Vagina (tissue), 2 donors: ENCODE measurements at regions not wholly inside any gene's neighbourhood (a gene's known extent, or its start where the extent isn't known, plus 50 kb on each side); places are given as distances from the start of the nearest gene placed in this dataset.

Source experiments
- DNase-seq, 2 donors: peaks; one replicate each; pipeline ENCODE4 v3.0.0-alpha.2; 2017; ENCODE audit errors: extremely low spot score in 2 of 2
- H3K27ac ChIP-seq: fragments of 200-600 bp; sonication (generic); one replicate; pipeline ENCODE4 v1.5.1; 2019
- H3K27me3 ChIP-seq: fragments of 200-600 bp; sonication (generic); one replicate; pipeline ENCODE4 v1.5.1; 2019
- H3K36me3 ChIP-seq, 2 donors: fragments of 200-600 bp; sonication (generic); one replicate each; pipeline ENCODE4 v1.5.1; 2017 to 2019
- H3K4me1 ChIP-seq: fragments of 200-600 bp; sonication (generic); one replicate; pipeline ENCODE4 v1.5.1; 2019
- H3K4me3 ChIP-seq, 2 donors: fragments of 200-600 bp; sonication (generic); 1 replicate in 1 of 2; 2 replicates in 1 of 2; pipeline ENCODE4 v1.5.1; 2016 to 2019
- H3K9me3 ChIP-seq: fragments of 200-600 bp; sonication (generic); one replicate; pipeline ENCODE4 v1.5.1; 2019
- POLR2A ChIP-seq, 2 donors: fragments of 450-650 bp; IDR thresholded peaks; one replicate each; pipeline ENCODE4 v1.6.1; 2017; ENCODE audit warnings: antibody characterized with exemption in 2 of 2, mild to moderate bottlenecking in 2 of 2, moderate library complexity in 2 of 2
- POLR2AphosphoS5 ChIP-seq, 2 donors: sonication (generic); formaldehyde crosslinking; IDR thresholded peaks; one replicate each; pipeline ENCODE4 v1.9.0; 2017; ENCODE audit warnings: antibody characterized with exemption in 2 of 2, mild to moderate bottlenecking in 2 of 2, low read depth in 1 of 2; ENCODE audit not compliant: insufficient read depth in 1 of 2
- intact Hi-C: fragments of 100-400 bp; cut with DNase I; formaldehyde crosslinking; loops from one replicate; pipeline ENCODE4 v1.15.1; 2023
- TF ChIP-seq, protein P1 (sequence below), 3 experiments: fragments of 450-650 bp in 2 of 3; fragments of 200-600 bp in 1 of 3; sonication (generic) in 1 of 3; IDR thresholded peaks; one replicate each; pipeline ENCODE4 v1.5.1; 2017 to 2019; ENCODE audit warnings: antibody characterized with exemption in 3 of 3, mild to moderate bottlenecking in 2 of 3, moderate library complexity in 2 of 3

DNA sequence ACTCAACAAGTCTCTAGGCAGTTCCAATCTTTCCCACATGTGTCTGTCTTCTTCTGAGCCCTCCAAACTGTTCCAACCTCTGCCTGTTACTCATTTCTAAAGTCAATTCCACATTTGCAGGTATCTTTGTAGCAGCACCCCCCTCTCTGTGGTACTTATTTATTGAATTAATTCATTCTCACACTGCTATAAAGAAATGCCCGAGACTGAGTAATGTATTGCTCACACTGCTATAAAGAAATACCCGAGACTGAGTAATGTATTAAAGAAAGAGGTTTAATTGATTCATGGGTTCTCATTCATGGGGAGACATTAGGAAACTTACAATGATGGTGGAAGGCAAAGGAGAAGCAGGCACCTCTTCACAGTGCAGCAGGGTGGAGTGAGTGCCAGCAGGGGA lies 1413.8 kb downstream of the SI start:
- intact Hi-C loops = no loop called here
- no peaks in the 10 kb centered on the region for H3K4me1 ChIP-seq
- TF ChIP-seq POLR2AphosphoS5 (IDR thresholded peaks at IDR 0.05; ENCODE audit: insufficient read depth in 1 of 2, low read depth in 1 of 2) (no peak), POLR2A (IDR thresholded peaks at IDR 0.05) (no peak)
- TF ChIP-seq, protein P1, sequence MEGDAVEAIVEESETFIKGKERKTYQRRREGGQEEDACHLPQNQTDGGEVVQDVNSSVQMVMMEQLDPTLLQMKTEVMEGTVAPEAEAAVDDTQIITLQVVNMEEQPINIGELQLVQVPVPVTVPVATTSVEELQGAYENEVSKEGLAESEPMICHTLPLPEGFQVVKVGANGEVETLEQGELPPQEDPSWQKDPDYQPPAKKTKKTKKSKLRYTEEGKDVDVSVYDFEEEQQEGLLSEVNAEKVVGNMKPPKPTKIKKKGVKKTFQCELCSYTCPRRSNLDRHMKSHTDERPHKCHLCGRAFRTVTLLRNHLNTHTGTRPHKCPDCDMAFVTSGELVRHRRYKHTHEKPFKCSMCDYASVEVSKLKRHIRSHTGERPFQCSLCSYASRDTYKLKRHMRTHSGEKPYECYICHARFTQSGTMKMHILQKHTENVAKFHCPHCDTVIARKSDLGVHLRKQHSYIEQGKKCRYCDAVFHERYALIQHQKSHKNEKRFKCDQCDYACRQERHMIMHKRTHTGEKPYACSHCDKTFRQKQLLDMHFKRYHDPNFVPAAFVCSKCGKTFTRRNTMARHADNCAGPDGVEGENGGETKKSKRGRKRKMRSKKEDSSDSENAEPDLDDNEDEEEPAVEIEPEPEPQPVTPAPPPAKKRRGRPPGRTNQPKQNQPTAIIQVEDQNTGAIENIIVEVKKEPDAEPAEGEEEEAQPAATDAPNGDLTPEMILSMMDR (IDR thresholded peaks at IDR 0.05) = no peak
- H3K9me3 ChIP-seq = no peaks in the 10 kb centered on the region
- H3K4me3 ChIP-seq = no peak overlapping the region
- no peaks in the 10 kb centered on the region for H3K36me3 ChIP-seq
- H3K27ac ChIP-seq = no peak overlapping the region
- DNase-seq = no peak
- H3K27me3 ChIP-seq = no peaks in the 10 kb centered on the region

DNA sequence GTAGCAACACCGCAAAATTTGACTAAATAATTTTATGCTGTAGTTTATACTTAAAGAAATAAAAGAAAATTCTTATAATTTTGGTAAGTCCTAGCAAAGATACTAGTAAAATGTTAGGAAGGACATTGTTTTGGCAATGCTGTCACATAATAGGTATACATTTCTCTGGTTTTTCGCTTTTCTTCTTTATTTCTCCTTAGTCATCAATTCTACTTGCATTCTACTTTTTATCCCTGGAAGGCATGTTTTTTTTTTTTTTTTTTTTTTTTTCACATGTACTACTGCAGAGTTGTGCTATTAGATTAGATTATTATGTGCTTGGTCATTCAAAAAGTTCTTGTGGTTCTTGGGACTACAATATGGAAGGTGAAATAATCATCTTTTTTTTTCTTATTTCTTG lies 1421.2 kb downstream of the SI start:
- H3K4me1 ChIP-seq = no peaks in the 10 kb centered on the region
- no peaks in the 10 kb centered on the region for H3K9me3 ChIP-seq
- H3K27ac ChIP-seq = no peak overlapping the region
- H3K4me3 ChIP-seq = no peak overlapping the region
- TF ChIP-seq POLR2A (IDR thresholded peaks at IDR 0.05) (no peak), POLR2AphosphoS5 (IDR thresholded peaks at IDR 0.05; ENCODE audit: insufficient read depth in 1 of 2, low read depth in 1 of 2) (no peak)
- TF ChIP-seq, protein P1 (IDR thresholded peaks at IDR 0.05) = no peak
- no peak for DNase-seq
- intact Hi-C loops = no loop called here
- H3K36me3 ChIP-seq = no peaks in the 10 kb centered on the region
- H3K27me3 ChIP-seq = no peaks in the 10 kb centered on the region

DNA sequence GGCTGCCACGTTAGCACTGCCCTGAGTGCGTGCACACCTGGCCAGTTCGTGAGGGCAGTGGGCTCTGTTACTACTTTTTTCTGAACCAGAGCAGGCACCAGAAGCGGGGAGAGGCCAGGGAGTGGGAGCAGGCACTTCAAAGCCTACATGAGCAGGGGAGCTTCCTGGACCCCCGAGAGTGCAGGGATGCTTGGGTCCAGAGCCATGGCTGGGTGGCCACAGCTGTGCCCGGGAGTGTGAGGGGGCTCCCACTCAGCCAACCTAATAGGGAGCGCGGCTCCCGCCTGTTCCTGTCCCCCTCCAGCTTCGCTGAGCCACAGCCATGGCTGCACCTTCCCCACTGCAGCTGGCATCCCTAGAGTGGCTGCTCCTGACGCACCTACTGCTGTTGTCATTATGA lies 1423.3 kb downstream of the SI start:
- no peaks in the 10 kb centered on the region for H3K36me3 ChIP-seq
- H3K4me1 ChIP-seq = no peaks in the 10 kb centered on the region
- H3K27ac ChIP-seq = no peak overlapping the region
- no peak overlapping the region for H3K4me3 ChIP-seq
- intact Hi-C loops = no loop called here
- no peaks in the 10 kb centered on the region for H3K9me3 ChIP-seq
- TF ChIP-seq POLR2A (IDR thresholded peaks at IDR 0.05) (no peak), POLR2AphosphoS5 (IDR thresholded peaks at IDR 0.05; ENCODE audit: insufficient read depth in 1 of 2, low read depth in 1 of 2) (no peak)
- TF ChIP-seq, protein P1 (IDR thresholded peaks at IDR 0.05) = no peak
- DNase-seq = no peak
- no peaks in the 10 kb centered on the region for H3K27me3 ChIP-seq

DNA sequence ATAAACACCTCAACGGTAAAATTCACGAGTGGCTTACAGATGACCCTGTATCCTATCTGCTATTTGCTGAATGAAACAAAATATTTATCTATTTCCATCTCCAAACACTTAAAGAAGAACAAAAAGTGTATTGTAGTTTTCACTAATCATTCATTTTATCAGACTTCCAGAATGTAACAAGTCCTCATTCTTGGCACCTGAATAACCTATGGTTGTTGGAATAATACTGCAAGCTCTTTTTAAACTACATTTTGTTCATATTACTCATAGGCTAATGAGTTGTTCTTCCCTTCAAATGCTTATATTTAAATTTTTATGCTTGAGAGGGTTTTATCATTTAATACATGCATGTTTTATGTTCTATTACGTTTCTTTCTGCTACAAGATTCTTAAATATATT lies 1434.1 kb downstream of the SI start:
- DNase-seq = no peak
- Histone ChIP-seq H3K36me3 (no peaks in the 10 kb centered on the region), H3K9me3 (no peaks in the 10 kb centered on the region), H3K4me3 (no peak overlapping the region), H3K27ac (no peak overlapping the region), H3K4me1 (no peaks in the 10 kb centered on the region), H3K27me3 (no peaks in the 10 kb centered on the region)
- intact Hi-C loops = no loop called here
- TF ChIP-seq POLR2AphosphoS5 (IDR thresholded peaks at IDR 0.05; ENCODE audit: insufficient read depth in 1 of 2, low read depth in 1 of 2) (no peak), POLR2A (IDR thresholded peaks at IDR 0.05) (no peak)
- TF ChIP-seq, protein P1 (IDR thresholded peaks at IDR 0.05) = no peak

DNA sequence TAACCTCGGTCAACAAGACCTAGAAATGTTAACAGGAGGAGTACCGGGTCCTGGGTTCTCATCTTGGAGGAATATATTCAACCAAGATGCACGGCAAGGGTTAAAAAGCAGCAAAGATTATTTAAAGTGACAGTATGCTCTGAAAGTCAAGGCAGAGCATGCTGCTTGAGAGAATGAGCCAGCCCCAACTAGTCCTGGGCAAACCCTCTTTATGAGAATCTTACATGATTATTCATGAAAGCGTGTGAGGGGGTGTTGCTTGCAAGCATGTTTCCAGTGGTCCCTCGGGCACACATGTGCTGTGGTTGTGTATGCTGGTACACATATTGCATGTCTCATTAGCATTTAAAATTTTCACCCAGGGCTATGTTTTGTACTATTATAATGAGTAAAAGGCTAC lies 1445.6 kb downstream of the SI start:
- TF ChIP-seq, protein P1 (IDR thresholded peaks at IDR 0.05) = no peak
- TF ChIP-seq POLR2A (IDR thresholded peaks at IDR 0.05) (no peak), POLR2AphosphoS5 (IDR thresholded peaks at IDR 0.05; ENCODE audit: insufficient read depth in 1 of 2, low read depth in 1 of 2) (no peak)
- no peaks in the 10 kb centered on the region for H3K27me3 ChIP-seq
- no peaks in the 10 kb centered on the region for H3K4me1 ChIP-seq
- intact Hi-C loops = no loop called here
- no peaks in the 10 kb centered on the region for H3K36me3 ChIP-seq
- DNase-seq = no peak
- H3K4me3 ChIP-seq = no peak overlapping the region
- no peaks in the 10 kb centered on the region for H3K9me3 ChIP-seq
- H3K27ac ChIP-seq = no peak overlapping the region
